ENCODE measurements at regions not wholly inside any gene's neighbourhood (a gene's known extent, or its start where the extent isn't known, plus 50 kb on each side); places are given as distances from the start of the nearest gene placed in this dataset.

DNA sequence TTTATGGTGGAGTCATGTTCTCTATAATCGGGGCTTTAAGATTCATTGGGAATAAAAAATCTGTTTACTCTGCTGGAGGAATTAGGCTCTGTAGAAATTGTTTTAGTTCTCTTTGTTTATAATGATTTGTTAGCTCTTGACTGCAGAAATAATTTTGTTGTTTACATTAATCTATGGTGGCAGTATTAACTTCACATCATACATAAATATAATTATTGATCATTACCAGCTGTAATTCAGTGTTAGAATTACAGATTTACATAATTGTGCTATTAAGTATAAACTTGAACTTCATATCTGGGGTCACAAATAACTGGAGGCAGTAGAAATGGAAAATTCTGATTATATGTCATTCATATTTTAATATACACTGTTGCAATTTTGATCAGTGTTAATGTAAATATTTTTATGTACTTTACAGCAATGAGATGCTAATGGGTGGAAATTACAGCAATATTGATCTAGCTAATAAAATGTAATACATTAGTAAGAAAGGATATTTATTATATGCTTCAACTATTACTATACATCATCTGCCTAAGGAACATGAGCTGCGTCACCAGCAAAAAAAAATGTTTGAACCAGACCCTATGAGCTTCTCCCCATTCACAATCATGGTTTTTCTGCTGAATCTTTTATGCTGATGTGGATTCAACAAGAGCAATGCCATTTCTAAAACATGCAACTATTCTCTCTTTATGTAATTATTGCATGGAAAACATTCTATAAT is 846.6 kb downstream of the NR2F1-AS1 start:
- H3K4me3 ChIP-seq: no peak overlapping the region
- H3K4me1 ChIP-seq: no peaks in the 10 kb centered on the region
- H3K27ac ChIP-seq: no peak overlapping the region
- H3K27me3 ChIP-seq: no peaks in the 10 kb centered on the region
- intact Hi-C loops (cut with DNase I; ENCODE audit: low total_unique reads) (no loop called here), in situ Hi-C loops (cut with MboI; ENCODE audit: low sequenced_read_pairs in 4 of 4) (no loop called here)
- no peak for DNase-seq
- H3K9me3 ChIP-seq: no peaks in the 10 kb centered on the region
- ATAC-seq: no peak
- no peaks in the 10 kb centered on the region for H3K36me3 ChIP-seq
- no peak for TF ChIP-seq POLR2A (IDR thresholded peaks at IDR 0.05)

DNA sequence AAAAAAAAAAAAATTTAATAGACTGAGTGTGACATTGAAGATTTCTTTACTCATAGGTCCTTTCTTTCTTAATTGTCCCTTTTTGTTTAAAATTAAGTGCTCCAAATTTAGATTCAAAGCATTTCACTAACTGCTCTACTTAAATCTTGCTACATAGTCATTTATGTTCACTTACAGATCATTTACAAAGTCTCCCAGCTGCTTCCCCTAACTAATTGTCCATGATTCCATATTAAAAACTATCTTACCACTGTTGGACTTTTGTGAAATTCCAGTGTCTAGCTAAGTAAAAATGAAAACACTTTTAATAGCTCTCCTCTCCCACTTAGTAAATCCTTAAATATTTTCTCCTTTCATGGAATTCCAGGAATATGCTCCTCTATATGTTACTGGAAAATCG is 850.5 kb downstream of the NR2F1-AS1 start:
- DNase-seq (no peak), ATAC-seq (no peak)

DNA sequence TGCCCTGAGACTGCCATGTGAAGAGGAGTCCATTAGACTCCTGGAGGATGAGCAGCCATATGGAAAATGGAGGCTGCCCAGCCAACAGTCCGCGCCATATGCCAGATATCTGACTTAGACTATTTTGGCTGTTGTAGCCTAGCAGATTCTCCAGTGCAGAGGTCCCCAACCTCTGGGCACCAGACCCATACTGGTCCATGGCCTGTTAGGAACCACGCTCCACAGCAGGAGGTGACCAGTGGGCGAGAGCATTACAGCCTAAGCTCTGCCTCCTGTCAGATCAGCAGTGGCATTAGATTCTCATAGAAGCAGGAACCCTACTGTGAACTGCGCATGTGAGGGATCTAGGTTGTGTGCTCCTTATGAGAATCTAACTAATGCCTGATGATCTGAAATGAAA is 851.9 kb downstream of the NR2F1-AS1 start:
- intact Hi-C loops (cut with DNase I; ENCODE audit: low total_unique reads): no loop called here
- H3K27ac ChIP-seq: no peak overlapping the region
- no peak for ATAC-seq
- no peaks in the 10 kb centered on the region for H3K27me3 ChIP-seq
- H3K4me1 ChIP-seq: no peaks in the 10 kb centered on the region
- TF ChIP-seq, protein P1, sequence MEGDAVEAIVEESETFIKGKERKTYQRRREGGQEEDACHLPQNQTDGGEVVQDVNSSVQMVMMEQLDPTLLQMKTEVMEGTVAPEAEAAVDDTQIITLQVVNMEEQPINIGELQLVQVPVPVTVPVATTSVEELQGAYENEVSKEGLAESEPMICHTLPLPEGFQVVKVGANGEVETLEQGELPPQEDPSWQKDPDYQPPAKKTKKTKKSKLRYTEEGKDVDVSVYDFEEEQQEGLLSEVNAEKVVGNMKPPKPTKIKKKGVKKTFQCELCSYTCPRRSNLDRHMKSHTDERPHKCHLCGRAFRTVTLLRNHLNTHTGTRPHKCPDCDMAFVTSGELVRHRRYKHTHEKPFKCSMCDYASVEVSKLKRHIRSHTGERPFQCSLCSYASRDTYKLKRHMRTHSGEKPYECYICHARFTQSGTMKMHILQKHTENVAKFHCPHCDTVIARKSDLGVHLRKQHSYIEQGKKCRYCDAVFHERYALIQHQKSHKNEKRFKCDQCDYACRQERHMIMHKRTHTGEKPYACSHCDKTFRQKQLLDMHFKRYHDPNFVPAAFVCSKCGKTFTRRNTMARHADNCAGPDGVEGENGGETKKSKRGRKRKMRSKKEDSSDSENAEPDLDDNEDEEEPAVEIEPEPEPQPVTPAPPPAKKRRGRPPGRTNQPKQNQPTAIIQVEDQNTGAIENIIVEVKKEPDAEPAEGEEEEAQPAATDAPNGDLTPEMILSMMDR (IDR thresholded peaks at IDR 0.05 in 4 of 5, conservative IDR thresholded peaks at IDR 0.05 in 1 of 5): no peak
- TF ChIP-seq POLR2A (IDR thresholded peaks at IDR 0.05): no peak
- H3K9me3 ChIP-seq: no peaks in the 10 kb centered on the region
- no peak for DNase-seq
- H3K4me3 ChIP-seq: no peak overlapping the region
- no peaks in the 10 kb centered on the region for H3K36me3 ChIP-seq
- in situ Hi-C loops (cut with MboI; ENCODE audit: low sequenced_read_pairs in 4 of 4): no loop called here

More for the DNA sequence above, 850.5 kb downstream of the NR2F1-AS1 start:
- H3K4me1 ChIP-seq: no peaks in the 10 kb centered on the region
- H3K36me3 ChIP-seq: no peaks in the 10 kb centered on the region
- TF ChIP-seq, protein P1 (IDR thresholded peaks at IDR 0.05 in 4 of 5, conservative IDR thresholded peaks at IDR 0.05 in 1 of 5): no peak
- no peak for TF ChIP-seq POLR2A (IDR thresholded peaks at IDR 0.05)
- no peak overlapping the region for H3K4me3 ChIP-seq
- no peaks in the 10 kb centered on the region for H3K9me3 ChIP-seq
- intact Hi-C loops (cut with DNase I; ENCODE audit: low total_unique reads): no loop called here
- no peak overlapping the region for H3K27ac ChIP-seq
- in situ Hi-C loops (cut with MboI; ENCODE audit: low sequenced_read_pairs in 4 of 4): no loop called here
- no peaks in the 10 kb centered on the region for H3K27me3 ChIP-seq

GRCh38 chr5:92715946-92716520 is 865.0 kb downstream of the NR2F1-AS1 start:
- ATAC-seq (no peak), DNase-seq (no peak)
- in situ Hi-C loops (cut with MboI; ENCODE audit: low sequenced_read_pairs in 4 of 4) (no loop called here), intact Hi-C loops (cut with DNase I; ENCODE audit: low total_unique reads) (no loop called here)
- Histone ChIP-seq H3K4me3 (no peak overlapping the region), H3K4me1 (no peaks in the 10 kb centered on the region), H3K36me3 (no peaks in the 10 kb centered on the region), H3K9me3 (no peaks in the 10 kb centered on the region), H3K27me3 (no peaks in the 10 kb centered on the region), H3K27ac (no peak overlapping the region)
- TF ChIP-seq, protein P1 (IDR thresholded peaks at IDR 0.05 in 4 of 5, conservative IDR thresholded peaks at IDR 0.05 in 1 of 5): no peak
- TF ChIP-seq POLR2A (IDR thresholded peaks at IDR 0.05): no peak

GRCh38 chr5:92713826-92714225 is 867.2 kb downstream of the NR2F1-AS1 start:
- intact Hi-C loops (cut with DNase I; ENCODE audit: low total_unique reads) (no loop called here), in situ Hi-C loops (cut with MboI; ENCODE audit: low sequenced_read_pairs in 4 of 4) (no loop called here)
- no peaks in the 10 kb centered on the region for H3K9me3 ChIP-seq
- ATAC-seq: no peak
- no peak for TF ChIP-seq POLR2A (IDR thresholded peaks at IDR 0.05)
- TF ChIP-seq, protein P1 (IDR thresholded peaks at IDR 0.05 in 4 of 5, conservative IDR thresholded peaks at IDR 0.05 in 1 of 5): no peak
- no peaks in the 10 kb centered on the region for H3K4me1 ChIP-seq
- no peak overlapping the region for H3K4me3 ChIP-seq
- no peak overlapping the region for H3K27ac ChIP-seq
- no peak for DNase-seq
- H3K27me3 ChIP-seq: no peaks in the 10 kb centered on the region
- no peaks in the 10 kb centered on the region for H3K36me3 ChIP-seq
